ENCODE measurements at regions not wholly inside any gene's neighbourhood (a gene's known extent, or its start where the extent isn't known, plus 50 kb on each side); places are given as distances from the start of the nearest gene placed in this dataset.

DNA sequence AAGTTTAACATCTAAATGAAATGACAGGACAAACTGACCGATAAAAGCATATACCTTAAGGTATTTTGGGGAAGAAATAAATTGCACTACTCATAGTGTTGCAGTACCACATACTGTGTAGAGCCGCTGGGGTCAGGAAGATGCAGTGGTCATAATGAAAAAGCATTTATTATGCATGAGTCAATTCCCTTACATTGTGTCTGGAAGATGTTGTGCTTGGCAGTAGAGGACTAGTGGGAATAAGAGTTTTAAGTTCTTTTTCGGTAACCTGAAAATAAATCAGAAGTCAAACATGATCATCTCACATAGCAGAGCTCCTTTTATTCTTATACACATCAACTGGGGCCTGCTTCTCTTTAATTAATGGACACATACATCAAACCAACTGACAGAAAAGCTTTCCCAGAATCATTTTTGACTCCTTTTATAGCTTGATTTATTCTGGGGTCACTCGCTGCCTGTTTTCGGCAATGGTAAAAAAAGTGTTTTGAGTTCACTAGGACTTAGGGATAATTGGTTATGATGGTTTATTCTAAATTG, 262.5 kb upstream of the CHD1 start:
- H2AFZ ChIP-seq (ENCODE audit: low read length) = no peak overlapping the region
- no peaks in the 10 kb centered on the region for H3K79me2 ChIP-seq (ENCODE audit: control insufficient read depth, insufficient read depth, low read length)
- peak in 1 of 2 donors; percentile 73 for DNase-seq (ENCODE audit: low read depth in 2 of 2)
- H3K9me3 ChIP-seq (ENCODE audit: control insufficient read depth, insufficient read depth, low read depth, low read length) = no peaks in the 10 kb centered on the region
- no peaks in the 10 kb centered on the region for H4K20me1 ChIP-seq (ENCODE audit: control insufficient read depth, extremely low read depth, insufficient read depth, low read length)
- no peak overlapping the region for H3K9ac ChIP-seq (ENCODE audit: insufficient read depth, low read length)
- H3K36me3 ChIP-seq (ENCODE audit: control insufficient read depth, insufficient read depth, low read length) = no peaks in the 10 kb centered on the region
- TF ChIP-seq, protein P1, sequence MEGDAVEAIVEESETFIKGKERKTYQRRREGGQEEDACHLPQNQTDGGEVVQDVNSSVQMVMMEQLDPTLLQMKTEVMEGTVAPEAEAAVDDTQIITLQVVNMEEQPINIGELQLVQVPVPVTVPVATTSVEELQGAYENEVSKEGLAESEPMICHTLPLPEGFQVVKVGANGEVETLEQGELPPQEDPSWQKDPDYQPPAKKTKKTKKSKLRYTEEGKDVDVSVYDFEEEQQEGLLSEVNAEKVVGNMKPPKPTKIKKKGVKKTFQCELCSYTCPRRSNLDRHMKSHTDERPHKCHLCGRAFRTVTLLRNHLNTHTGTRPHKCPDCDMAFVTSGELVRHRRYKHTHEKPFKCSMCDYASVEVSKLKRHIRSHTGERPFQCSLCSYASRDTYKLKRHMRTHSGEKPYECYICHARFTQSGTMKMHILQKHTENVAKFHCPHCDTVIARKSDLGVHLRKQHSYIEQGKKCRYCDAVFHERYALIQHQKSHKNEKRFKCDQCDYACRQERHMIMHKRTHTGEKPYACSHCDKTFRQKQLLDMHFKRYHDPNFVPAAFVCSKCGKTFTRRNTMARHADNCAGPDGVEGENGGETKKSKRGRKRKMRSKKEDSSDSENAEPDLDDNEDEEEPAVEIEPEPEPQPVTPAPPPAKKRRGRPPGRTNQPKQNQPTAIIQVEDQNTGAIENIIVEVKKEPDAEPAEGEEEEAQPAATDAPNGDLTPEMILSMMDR (conservative IDR thresholded peaks at IDR 0.05 in 1 of 2, IDR thresholded peaks at IDR 0.05 in 1 of 2; ENCODE audit: low read depth in 1 of 2, low read length in 2 of 2) = no peak
- no peak for TF ChIP-seq EZH2 (IDR thresholded peaks at IDR 0.05; ENCODE audit: low read length, missing control alignments)
- no peaks in the 10 kb centered on the region for H3K4me1 ChIP-seq (ENCODE audit: control insufficient read depth, extremely low read depth, insufficient read depth, low read length)
- no peak overlapping the region for H3K4me3 ChIP-seq (replicated peaks in 1 of 4; ENCODE audit: control extremely low read depth in 1 of 4, insufficient read depth in 1 of 4, low read depth in 3 of 4, low read length in 4 of 4)
- no peaks in the 10 kb centered on the region for H3K27me3 ChIP-seq (ENCODE audit: control insufficient read depth, insufficient read depth, low read length)
- no peak overlapping the region for H3K4me2 ChIP-seq (ENCODE audit: extremely low read depth, insufficient read depth, low read length)
- no peak overlapping the region for H3K27ac ChIP-seq (ENCODE audit: insufficient read depth, low read length)

DNA sequence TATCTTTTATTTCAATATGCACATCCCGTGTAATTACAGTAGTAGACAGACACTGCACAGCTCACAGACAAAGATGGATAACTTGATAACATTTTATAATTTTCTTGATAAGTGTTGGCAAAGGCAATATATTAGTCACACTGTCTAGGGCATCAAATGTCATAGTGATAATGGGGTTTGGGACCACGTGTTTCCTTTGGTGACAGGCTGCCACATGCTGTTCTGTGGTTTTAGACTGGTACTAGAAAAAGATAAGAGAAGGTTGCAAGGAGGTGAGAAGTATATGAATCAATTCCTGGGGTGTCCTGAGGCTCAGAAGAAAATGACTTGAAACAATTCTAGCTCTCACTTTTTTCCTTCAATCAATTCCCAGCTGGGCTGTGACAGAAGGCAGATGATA, 258.8 kb upstream of the CHD1 start:
- peak in 1 of 2 donors; percentile 3 for DNase-seq (ENCODE audit: low read depth in 2 of 2)
- Histone ChIP-seq H3K27me3 (ENCODE audit: control insufficient read depth, insufficient read depth, low read length) (no peaks in the 10 kb centered on the region), H3K27ac (ENCODE audit: insufficient read depth, low read length) (no peak overlapping the region), H3K4me2 (ENCODE audit: extremely low read depth, insufficient read depth, low read length) (no peak overlapping the region), H3K9ac (ENCODE audit: insufficient read depth, low read length) (no peak overlapping the region), H3K36me3 (ENCODE audit: control insufficient read depth, insufficient read depth, low read length) (no peaks in the 10 kb centered on the region), H3K4me1 (ENCODE audit: control insufficient read depth, extremely low read depth, insufficient read depth, low read length) (no peaks in the 10 kb centered on the region), H3K4me3 (replicated peaks in 1 of 4; ENCODE audit: control extremely low read depth in 1 of 4, insufficient read depth in 1 of 4, low read depth in 3 of 4, low read length in 4 of 4) (no peak overlapping the region), H3K79me2 (ENCODE audit: control insufficient read depth, insufficient read depth, low read length) (no peaks in the 10 kb centered on the region), H2AFZ (ENCODE audit: low read length) (no peak overlapping the region), H4K20me1 (ENCODE audit: control insufficient read depth, extremely low read depth, insufficient read depth, low read length) (no peaks in the 10 kb centered on the region), H3K9me3 (ENCODE audit: control insufficient read depth, insufficient read depth, low read depth, low read length) (no peaks in the 10 kb centered on the region)
- TF ChIP-seq, protein P1 (conservative IDR thresholded peaks at IDR 0.05 in 1 of 2, IDR thresholded peaks at IDR 0.05 in 1 of 2; ENCODE audit: low read depth in 1 of 2, low read length in 2 of 2) = no peak
- no peak for TF ChIP-seq EZH2 (IDR thresholded peaks at IDR 0.05; ENCODE audit: low read length, missing control alignments)

- no peaks in the 10 kb centered on the region for H3K9me3 ChIP-seq (ENCODE audit: control insufficient read depth, insufficient read depth, low read depth, low read length)
- H3K36me3 ChIP-seq (ENCODE audit: control insufficient read depth, insufficient read depth, low read length) = no peaks in the 10 kb centered on the region
- no peaks in the 10 kb centered on the region for H3K79me2 ChIP-seq (ENCODE audit: control insufficient read depth, insufficient read depth, low read length)
- no peaks in the 10 kb centered on the region for H3K27me3 ChIP-seq (ENCODE audit: control insufficient read depth, insufficient read depth, low read length)
- no peak overlapping the region for H3K27ac ChIP-seq (ENCODE audit: insufficient read depth, low read length)
- no peak overlapping the region for H3K9ac ChIP-seq (ENCODE audit: insufficient read depth, low read length)
- no peak overlapping the region for H3K4me3 ChIP-seq (replicated peaks in 1 of 4; ENCODE audit: control extremely low read depth in 1 of 4, insufficient read depth in 1 of 4, low read depth in 3 of 4, low read length in 4 of 4)
- no peak for DNase-seq (ENCODE audit: low read depth in 2 of 2)
- H3K4me1 ChIP-seq (ENCODE audit: control insufficient read depth, extremely low read depth, insufficient read depth, low read length) = no peaks in the 10 kb centered on the region
- TF ChIP-seq EZH2 (IDR thresholded peaks at IDR 0.05; ENCODE audit: low read length, missing control alignments) = no peak
- TF ChIP-seq, protein P1 (conservative IDR thresholded peaks at IDR 0.05 in 1 of 2, IDR thresholded peaks at IDR 0.05 in 1 of 2; ENCODE audit: low read depth in 1 of 2, low read length in 2 of 2) = no peak
- no peak overlapping the region for H3K4me2 ChIP-seq (ENCODE audit: extremely low read depth, insufficient read depth, low read length)
- H4K20me1 ChIP-seq (ENCODE audit: control insufficient read depth, extremely low read depth, insufficient read depth, low read length) = no peaks in the 10 kb centered on the region
- H2AFZ ChIP-seq (ENCODE audit: low read length) = no peak overlapping the region
These were observed 250.4 kb upstream of the CHD1 start for GRCh38 chr5:99179206-99179605.

All from fibroblast of lung (primary cell).